A673 (cell line): ENCODE measurements at regions not wholly inside any gene's neighbourhood (a gene's known extent, or its start where the extent isn't known, plus 50 kb on each side); places are given as distances from the start of the nearest gene placed in this dataset.
"Not testable (repeated sequence)": the region's sequence is repeated elsewhere in the genome, so short reads cannot be mapped to it uniquely, and the experiment has no call there.

Experiments
- CTCF ChIP-seq: fragments of 300-800, 200-600 bp; sonication (generic); conservative IDR thresholded peaks from 2 replicates; pipeline ENCODE4 v1.5.1; 2017; ENCODE audit warnings: low read depth, mild to moderate bottlenecking, antibody characterized with exemption, low read length, moderate library complexity, mixed read lengths
- EZH2 ChIP-seq: fragments of 200-600 bp; sonication (generic); IDR thresholded peaks from 2 replicates; pipeline ENCODE4 v1.6.1; 2017; ENCODE audit warnings: borderline replicate concordance, low read depth, mild to moderate bottlenecking, mixed read lengths, antibody characterized with exemption, low read length; ENCODE audit not compliant: poor library complexity, severe bottlenecking

GRCh38 chrX:76535675-76536074 is 108.2 kb downstream of the MAGEE1 start:
- not testable (repeated sequence) for TF ChIP-seq EZH2, CTCF
